GM23338 (cell line): ENCODE measurements at regions not wholly inside any gene's neighbourhood (a gene's known extent, or its start where the extent isn't known, plus 50 kb on each side); places are given as distances from the start of the nearest gene placed in this dataset.

Source experiments
- ATAC-seq: fragments of 200-7000 bp; cut with Tn5 transposase; 3 replicates; pipeline ENCODE4 v1.9.1; 2020
- DNase-seq: peaks from one replicate; pipeline ENCODE4 v3.0.0-alpha.2; 2015; ENCODE audit warnings: low spot score
- H2AFZ ChIP-seq: fragments of 200-600 bp; sonication (generic); 2 replicates; pipeline ENCODE4 v1.8.0; 2016; ENCODE audit warnings: antibody characterized with exemption, mild to moderate bottlenecking, moderate library complexity
- H3F3A ChIP-seq: fragments of 200-600 bp; sonication (generic); replicated peaks from 2 replicates; pipeline ENCODE4 v1.8.0; 2017; ENCODE audit warnings: antibody characterized with exemption, mixed run types, low read depth
- H3K27ac ChIP-seq: fragments of 200-600 bp; sonication (generic); 2 replicates; pipeline ENCODE4 v1.6.1; 2016; ENCODE audit warnings: low read depth
- H3K27me3 ChIP-seq: fragments of 200-600 bp; sonication (generic); 2 replicates; pipeline ENCODE4 v1.8.0; 2016; ENCODE audit warnings: mild to moderate bottlenecking, mixed run types, moderate library complexity; ENCODE audit not compliant: insufficient read depth
- H3K36me3 ChIP-seq: fragments of 200-600 bp; sonication (generic); 2 replicates; pipeline ENCODE4 v1.8.0; 2016; ENCODE audit warnings: mild to moderate bottlenecking; ENCODE audit not compliant: insufficient read depth
- H3K4me1 ChIP-seq: fragments of 200-600 bp; sonication (generic); 2 replicates; pipeline ENCODE4 v1.8.0; 2016; ENCODE audit warnings: mild to moderate bottlenecking, moderate library complexity; ENCODE audit not compliant: insufficient read depth
- H3K4me2 ChIP-seq: fragments of 200-600 bp; sonication (generic); 2 replicates; pipeline ENCODE4 v1.7.1; 2017; ENCODE audit warnings: mixed run types
- H3K4me3 ChIP-seq: fragments of 200-600 bp; sonication (generic); 2 replicates; pipeline ENCODE4 v1.6.1; 2016; ENCODE audit warnings: mixed run types
- H3K79me2 ChIP-seq: fragments of 200-600 bp; sonication (generic); replicated peaks from 2 replicates; pipeline ENCODE4 v1.8.0; 2017; ENCODE audit warnings: mild to moderate bottlenecking; ENCODE audit not compliant: insufficient read depth
- H3K9me2 ChIP-seq: fragments of 200-600 bp; sonication (generic); 2 replicates; pipeline ENCODE4 v1.8.0; 2017; ENCODE audit not compliant: insufficient read depth
- H4K20me1 ChIP-seq: fragments of 200-600 bp; sonication (generic); replicated peaks from 2 replicates; pipeline ENCODE4 v1.8.0; 2017; ENCODE audit warnings: mild to moderate bottlenecking; ENCODE audit not compliant: insufficient read depth
- H3K27ac Mint-ChIP-seq: 2 replicates; pipeline ENCODE4 v1.8.0; 2020; ENCODE audit warnings: inconsistent platforms, mild to moderate bottlenecking, moderate library complexity, mixed read lengths
- H3K27me3 Mint-ChIP-seq: 3 replicates; pipeline ENCODE4 v1.8.0; 2022; ENCODE audit warnings: low read depth, mild to moderate bottlenecking, moderate library complexity, mixed read lengths, inconsistent platforms; ENCODE audit not compliant: insufficient read depth, poor library complexity
- H3K36me3 Mint-ChIP-seq: 3 replicates; pipeline ENCODE4 v1.8.0; 2021; ENCODE audit warnings: low read depth, mild to moderate bottlenecking, inconsistent platforms, moderate library complexity, mixed read lengths
- H3K4me1 Mint-ChIP-seq: 3 replicates; pipeline ENCODE4 v1.8.0; 2020; ENCODE audit warnings: mild to moderate bottlenecking, inconsistent platforms, mixed read lengths
- H3K4me3 Mint-ChIP-seq: 3 replicates; pipeline ENCODE4 v1.8.0; 2021; ENCODE audit warnings: moderate library complexity, mild to moderate bottlenecking, inconsistent platforms, mixed read lengths
- H3K9me3 Mint-ChIP-seq: 3 replicates; pipeline ENCODE4 v1.8.0; 2020; ENCODE audit warnings: moderate library complexity, mild to moderate bottlenecking, inconsistent platforms, mixed read lengths
- CREB1 ChIP-seq: fragments of 250-450 bp; sonication (Bioruptor Pico); IDR thresholded peaks from 2 replicates; pipeline ENCODE4 v1.5.0; 2020; ENCODE audit warnings: low read depth, mild to moderate bottlenecking, moderate library complexity
- CTCF ChIP-seq, 2 experiments: fragments of 200-600 bp in 1 of 2; sonication (generic) in 1 of 2; conservative IDR thresholded peaks; 2 replicates each; pipeline versions ENCODE4 v1.5.1 to v1.6.1; 2016 to 2017; ENCODE audit warnings: antibody characterized with exemption in 2 of 2, low read depth in 2 of 2, mild to moderate bottlenecking in 2 of 2, moderate library complexity in 1 of 2
- ETS1 ChIP-seq: IDR thresholded peaks from 2 replicates; pipeline ENCODE4 v1.6.1; 2016; ENCODE audit warnings: antibody characterized with exemption
- EZH2 ChIP-seq: fragments of 200-600 bp; sonication (generic); IDR thresholded peaks from one replicate; pipeline ENCODE4 v1.8.0; 2017; ENCODE audit warnings: antibody characterized with exemption, mild to moderate bottlenecking, low read depth; ENCODE audit not compliant: unreplicated experiment
- EZH2phosphoT487 ChIP-seq: fragments of 200-600 bp; sonication (generic); IDR thresholded peaks from one replicate; pipeline ENCODE4 v1.8.1; 2018; ENCODE audit warnings: antibody characterized with exemption; ENCODE audit not compliant: unreplicated experiment
- JUNB ChIP-seq: IDR thresholded peaks from one replicate; pipeline ENCODE4 v1.6.1; 2016; ENCODE audit warnings: antibody characterized with exemption; ENCODE audit not compliant: unreplicated experiment
- NANOG ChIP-seq: IDR thresholded peaks from 2 replicates; pipeline ENCODE4 v1.6.1; 2016; ENCODE audit warnings: antibody characterized with exemption, borderline replicate concordance
- POLR2AphosphoS5 ChIP-seq: IDR thresholded peaks from 2 replicates; pipeline ENCODE4 v1.6.1; 2016; ENCODE audit warnings: antibody characterized with exemption, low read depth
- REST ChIP-seq: IDR thresholded peaks from one replicate; pipeline ENCODE4 v1.6.1; 2018; ENCODE audit warnings: antibody characterized with exemption; ENCODE audit not compliant: unreplicated experiment
- STAT1 ChIP-seq: IDR thresholded peaks from one replicate; pipeline ENCODE4 v1.6.1; 2016; ENCODE audit warnings: antibody characterized with exemption; ENCODE audit not compliant: unreplicated experiment
- ZNF114 ChIP-seq: fragments of 250-450 bp; sonication (Bioruptor Pico); IDR thresholded peaks from 2 replicates; pipeline ENCODE4 v1.5.0; 2020; ENCODE audit warnings: mild to moderate bottlenecking, moderate library complexity
- ZNF331 ChIP-seq: fragments of 250-450 bp; sonication (Bioruptor Pico); IDR thresholded peaks from 2 replicates; pipeline ENCODE4 v1.5.0; 2020; ENCODE audit warnings: low read depth, mild to moderate bottlenecking, moderate library complexity
- ZNF462 ChIP-seq: fragments of 250-450 bp; sonication (Bioruptor Pico); IDR thresholded peaks from 2 replicates; pipeline ENCODE4 v1.5.0; 2020; ENCODE audit warnings: mild to moderate bottlenecking, moderate library complexity

GRCh38 chr2:20130160-20130560, 78.7 kb upstream of the LAPTM4A start:
- Mint-ChIP-seq H3K27me3 (peaks cover 1% of the 10 kb centered on the region), H3K9me3 (no peaks in the 10 kb centered on the region), H3K27ac (no peak overlapping the region), H3K4me3 (no peak overlapping the region), H3K36me3 (no peaks in the 10 kb centered on the region), H3K4me1 (peaks cover 14% of the 10 kb centered on the region; the same call in 2 of the 3 replicates)
- Histone ChIP-seq H3K36me3 (no peaks in the 10 kb centered on the region), H3K4me2 (no peak overlapping the region), H3K9me2 (no peaks in the 10 kb centered on the region), H2AFZ (no peak overlapping the region), H3K79me2 (no peaks in the 10 kb centered on the region), H3K27ac (no peak overlapping the region), H3K4me3 (no peak overlapping the region), H3K27me3 (no peaks in the 10 kb centered on the region), H3K4me1 (no peaks in the 10 kb centered on the region), H3F3A (no peaks in the 10 kb centered on the region), H4K20me1 (no peaks in the 10 kb centered on the region)
- TF ChIP-seq CTCF (conservative IDR thresholded peaks at IDR 0.05; ENCODE audit: low read depth in 2 of 2) (no peak), ETS1 (no peak), POLR2AphosphoS5 (no peak), CREB1 (no peak), ZNF114 (CRISPR knock-in tag) (no peak), ZNF331 (CRISPR knock-in tag) (no peak), NANOG (no peak), STAT1 (no peak), ZNF462 (no peak), EZH2phosphoT487 (no peak), EZH2 (no peak), REST (no peak), JUNB (no peak)
- ATAC-seq: no peak
- DNase-seq: no peak
